Hematopoietic multipotent progenitor cell (in vitro differentiated cells): ENCODE measurements at regions not wholly inside any gene's neighbourhood (a gene's known extent, or its start where the extent isn't known, plus 50 kb on each side); places are given as distances from the start of the nearest gene placed in this dataset.

Experiments used
- DNase-seq, 3 donors: peaks; one replicate each; pipeline ENCODE4 v3.0.0-alpha.2; 2011 to 2015; ENCODE audit warnings: low read depth in 2 of 3, low spot score in 2 of 3

- DNase-seq = no peak
Observed at GRCh38 chr19:30149300-30149699, 207.3 kb downstream of the URI1 start.

DNA sequence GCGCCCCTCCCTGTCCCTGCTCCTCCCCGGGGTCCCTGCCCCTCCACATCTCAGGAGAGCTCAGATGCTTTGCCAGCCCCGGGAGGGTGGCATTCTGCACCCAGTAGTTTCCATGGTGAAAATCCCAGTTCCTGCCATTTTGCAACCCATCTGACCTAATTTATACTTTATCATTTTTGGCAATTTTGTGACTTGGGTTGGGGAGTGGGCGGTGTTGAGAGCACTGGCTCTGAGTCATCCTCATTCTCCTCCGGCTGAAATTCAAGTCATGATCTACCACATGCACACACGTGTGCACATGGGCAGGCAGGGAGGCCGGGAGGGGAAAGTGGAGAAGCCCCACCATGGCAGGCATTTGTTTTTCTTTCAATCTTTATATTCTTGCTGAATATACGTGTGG lies 208.6 kb downstream of the URI1 start:
- no peak for DNase-seq

DNA sequence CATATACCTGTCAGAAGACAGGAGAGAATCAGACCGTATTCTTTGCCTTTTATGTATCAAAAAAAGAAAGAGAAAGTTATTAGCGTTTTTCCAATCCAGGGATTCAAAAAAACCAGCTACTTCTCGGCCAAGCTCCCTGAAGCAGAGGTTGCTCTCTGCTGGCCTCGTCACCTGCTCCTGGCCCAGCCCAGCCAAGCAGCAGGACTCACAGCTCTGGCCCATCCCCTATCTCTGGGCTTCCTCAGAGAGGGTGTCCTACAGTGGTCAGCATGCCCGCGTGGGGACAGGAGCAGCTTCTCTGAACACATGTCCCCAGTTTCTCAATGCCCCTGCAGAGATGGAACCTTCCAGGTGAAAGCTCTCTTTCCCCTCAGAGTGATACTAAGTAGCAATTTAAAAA lies 209.0 kb downstream of the URI1 start:
- no peak for DNase-seq

DNA sequence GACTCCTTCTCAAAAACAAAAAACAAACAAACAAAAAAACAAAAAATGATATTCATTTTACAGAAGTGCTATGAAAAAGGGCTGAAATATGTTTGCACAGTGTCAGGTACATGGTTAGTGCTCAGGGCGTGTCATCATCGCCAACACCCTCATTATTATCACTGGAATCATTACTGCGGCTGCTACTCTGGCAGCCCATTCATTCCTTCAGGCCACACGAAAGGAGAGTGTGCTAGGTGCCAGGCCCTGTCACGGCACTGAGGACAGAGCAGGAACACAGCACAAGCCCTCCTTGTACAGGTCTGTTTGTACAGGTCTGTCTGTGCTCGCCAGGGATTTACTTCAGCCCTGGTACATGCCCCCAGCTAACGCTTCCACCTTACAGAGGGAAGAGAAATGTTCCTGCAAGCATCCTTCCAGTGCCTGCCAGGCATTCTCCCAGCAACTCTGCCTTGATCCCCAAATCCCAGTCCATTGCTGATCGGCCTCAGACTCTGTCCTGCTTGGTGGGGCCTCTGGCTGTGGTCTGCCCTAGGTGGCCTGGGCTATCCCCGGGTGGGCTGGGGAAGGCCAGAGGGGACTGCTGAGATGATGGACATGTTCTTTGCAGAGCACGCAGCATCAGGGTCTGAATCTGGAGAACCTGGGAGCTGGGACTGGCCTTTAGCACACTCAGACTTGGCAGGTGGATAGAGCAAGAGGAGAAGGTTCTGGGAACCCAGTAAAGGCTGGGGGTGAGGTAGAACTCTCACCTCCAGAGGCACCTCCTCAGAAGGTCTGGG lies 210.7 kb downstream of the URI1 start:
- no peak for DNase-seq

DNA sequence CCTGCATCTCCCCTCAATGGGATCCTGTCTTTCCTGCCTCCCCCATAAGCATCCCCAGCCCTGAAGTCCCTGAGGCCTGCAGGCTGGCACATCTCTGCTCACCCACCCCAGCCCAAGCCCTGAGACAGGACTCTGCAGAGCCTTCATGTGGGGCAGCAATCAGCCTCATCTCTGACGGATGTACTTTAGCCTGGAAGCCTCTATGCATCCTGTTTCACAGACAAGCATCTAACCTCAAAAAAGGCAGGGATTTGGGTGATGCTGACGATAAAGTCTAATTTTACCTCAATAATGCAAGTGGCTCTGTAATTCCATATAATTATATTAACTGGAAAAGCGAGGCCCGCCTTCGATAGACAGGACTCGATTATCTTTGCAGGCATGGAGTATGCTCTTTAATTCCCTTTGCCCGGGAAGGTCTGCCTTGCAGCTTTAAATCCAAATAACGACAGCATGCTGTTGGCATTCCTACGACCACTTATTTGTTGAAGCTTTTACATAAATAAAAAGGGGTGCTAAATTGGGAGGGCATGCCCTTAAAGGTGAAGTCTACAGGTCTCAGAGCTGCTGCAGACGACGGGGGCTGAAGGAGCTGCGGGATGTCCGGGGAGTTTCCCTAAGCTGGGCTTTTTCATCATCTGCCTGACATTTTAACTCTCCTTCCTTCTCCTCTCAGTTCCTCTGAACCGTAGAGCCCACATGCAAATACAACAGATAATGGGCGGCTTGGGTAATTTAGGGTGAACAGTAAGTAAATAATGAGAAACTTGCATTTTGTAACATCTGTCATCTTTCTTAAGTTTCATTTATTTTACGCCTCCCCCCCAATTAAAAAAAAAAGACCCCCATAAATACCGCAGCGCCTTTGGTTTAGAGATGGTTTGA lies 211.5 kb downstream of the URI1 start:
- DNase-seq = no peak

DNA sequence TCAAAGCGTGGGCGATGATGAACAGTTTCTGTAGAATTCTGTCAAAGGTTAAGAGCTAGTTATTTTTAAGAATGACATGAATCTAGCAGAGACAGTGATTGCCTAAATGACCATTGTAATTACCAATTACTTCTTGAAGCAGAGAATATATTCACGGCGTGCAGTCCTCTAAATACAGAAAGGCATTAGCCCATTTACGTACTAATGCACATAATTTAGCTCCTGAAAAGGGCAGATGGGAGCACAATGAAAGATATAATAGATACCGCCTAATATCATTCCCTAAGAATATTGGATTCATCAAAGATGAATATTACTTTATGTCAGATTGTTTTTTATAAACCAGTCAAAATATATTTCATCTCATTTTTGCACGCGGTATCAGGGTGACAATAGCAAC lies 212.4 kb downstream of the URI1 start:
- no peak for DNase-seq

GRCh38 chr19:30155381-30156200 lies 213.6 kb downstream of the URI1 start:
- no peak for DNase-seq

DNA sequence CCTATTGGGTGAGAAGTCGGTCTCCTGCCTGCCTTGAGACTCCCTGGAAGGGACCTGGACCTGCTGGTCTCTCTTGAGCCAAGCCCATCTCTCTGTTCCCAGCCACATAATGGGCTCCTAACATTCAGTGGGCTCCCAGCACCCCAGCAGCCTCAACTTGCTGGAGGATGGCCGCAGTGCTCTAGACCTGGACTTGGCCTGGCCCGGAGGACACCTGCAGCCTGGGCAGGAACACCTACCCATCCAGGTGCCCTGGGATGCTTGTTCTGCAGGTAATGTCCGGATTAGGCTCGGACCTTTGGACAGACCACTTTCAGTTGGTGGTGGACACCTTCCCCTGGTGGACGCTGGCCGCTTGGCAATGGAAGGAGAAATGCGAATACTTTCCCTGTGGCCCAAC lies 214.6 kb downstream of the URI1 start:
- DNase-seq = no peak

GRCh38 chr19:30158067-30158892 lies 213.9 kb upstream of the ZNF536 start:
- DNase-seq = no peak

- no peak for DNase-seq
Observed at GRCh38 chr19:30158893-30159245, 213.3 kb upstream of the ZNF536 start.

- DNase-seq = no peak
Observed at GRCh38 chr19:30159636-30160035, 212.5 kb upstream of the ZNF536 start.

- no peak for DNase-seq
Observed at GRCh38 chr19:30160426-30160825, 211.8 kb upstream of the ZNF536 start.

DNA sequence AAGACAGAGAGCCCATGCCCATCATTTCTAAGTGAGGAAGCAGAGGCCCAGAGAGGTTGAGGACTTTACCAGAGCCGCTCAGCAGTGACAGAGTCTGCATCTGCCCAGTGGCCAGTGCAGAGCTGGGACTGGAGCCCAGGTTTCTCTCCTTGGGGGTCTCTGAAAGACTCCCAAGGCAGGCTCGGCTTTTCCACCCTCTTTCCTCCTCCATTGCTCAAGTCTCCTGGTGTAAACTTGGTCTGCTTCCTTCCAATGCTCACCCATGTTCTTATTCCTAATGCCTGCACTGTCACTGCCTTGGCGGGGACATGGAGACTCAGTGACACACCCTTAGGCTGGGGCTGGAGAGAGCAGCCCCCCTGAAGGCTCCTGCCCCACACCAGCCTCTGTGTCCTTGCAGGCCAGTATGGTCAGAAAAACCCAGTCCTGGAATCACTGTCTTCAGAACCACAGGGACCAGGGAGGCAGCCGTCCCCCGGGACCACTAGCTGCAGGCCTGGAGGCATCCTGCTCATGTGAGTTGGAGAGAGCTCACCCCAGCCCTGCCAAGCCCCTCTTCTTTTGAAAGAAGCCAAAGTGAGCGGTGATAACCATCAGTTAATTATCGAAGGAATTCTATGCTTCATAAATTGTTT lies 211.0 kb upstream of the ZNF536 start:
- no peak for DNase-seq

DNA sequence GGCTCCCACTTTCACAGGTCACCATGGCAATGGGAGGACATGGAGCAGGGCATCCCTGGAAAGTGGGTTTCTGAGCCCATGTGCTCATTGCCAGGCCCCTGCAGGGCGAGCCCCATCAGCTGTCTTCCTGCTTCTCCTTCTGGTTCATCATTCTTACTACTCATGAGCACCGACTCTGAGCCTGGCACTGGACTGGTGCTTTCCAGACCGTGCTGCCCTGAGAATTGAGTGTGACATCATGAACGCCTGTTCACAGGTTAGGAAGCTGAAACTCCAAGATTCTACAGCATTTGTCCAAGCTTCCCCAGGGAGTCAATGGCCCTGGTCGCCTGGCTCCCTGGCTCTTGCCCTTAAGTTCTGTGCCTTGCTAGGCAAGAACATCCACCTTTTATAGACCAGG lies 210.4 kb upstream of the ZNF536 start:
- DNase-seq = no peak

GRCh38 chr19:30162718-30163117 lies 209.5 kb upstream of the ZNF536 start:
- no peak for DNase-seq

- DNase-seq = no peak
Observed at GRCh38 chr19:30163663-30164062, 208.5 kb upstream of the ZNF536 start.

DNA sequence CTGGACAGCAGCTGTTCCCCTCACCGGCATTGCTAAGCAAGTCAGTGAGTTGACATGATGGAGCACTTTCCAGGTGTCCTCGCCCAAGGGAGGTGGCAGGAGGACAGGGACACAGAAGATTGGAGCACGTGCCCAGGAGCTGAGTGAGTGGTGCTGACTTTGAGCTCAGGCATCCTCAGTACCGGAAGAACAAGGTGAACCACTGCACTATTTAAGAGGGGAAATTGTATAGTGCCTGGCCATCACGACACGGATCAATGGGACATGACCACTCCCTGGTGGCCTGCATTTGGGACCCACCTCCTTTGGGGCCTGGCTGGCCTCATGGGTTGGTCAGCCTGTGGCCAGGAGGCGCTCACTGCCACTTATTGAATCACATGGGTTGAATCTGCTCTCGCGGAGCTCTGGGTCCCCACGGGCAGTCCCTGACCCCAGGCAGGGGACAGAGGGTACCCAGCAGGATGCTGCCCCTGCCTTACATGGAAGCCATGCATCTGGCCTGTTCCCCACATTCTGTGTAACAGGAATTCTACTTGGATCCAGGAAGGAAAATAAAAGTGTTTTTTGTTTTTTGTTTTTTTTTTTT lies 206.9 kb upstream of the ZNF536 start:
- DNase-seq = no peak

DNA sequence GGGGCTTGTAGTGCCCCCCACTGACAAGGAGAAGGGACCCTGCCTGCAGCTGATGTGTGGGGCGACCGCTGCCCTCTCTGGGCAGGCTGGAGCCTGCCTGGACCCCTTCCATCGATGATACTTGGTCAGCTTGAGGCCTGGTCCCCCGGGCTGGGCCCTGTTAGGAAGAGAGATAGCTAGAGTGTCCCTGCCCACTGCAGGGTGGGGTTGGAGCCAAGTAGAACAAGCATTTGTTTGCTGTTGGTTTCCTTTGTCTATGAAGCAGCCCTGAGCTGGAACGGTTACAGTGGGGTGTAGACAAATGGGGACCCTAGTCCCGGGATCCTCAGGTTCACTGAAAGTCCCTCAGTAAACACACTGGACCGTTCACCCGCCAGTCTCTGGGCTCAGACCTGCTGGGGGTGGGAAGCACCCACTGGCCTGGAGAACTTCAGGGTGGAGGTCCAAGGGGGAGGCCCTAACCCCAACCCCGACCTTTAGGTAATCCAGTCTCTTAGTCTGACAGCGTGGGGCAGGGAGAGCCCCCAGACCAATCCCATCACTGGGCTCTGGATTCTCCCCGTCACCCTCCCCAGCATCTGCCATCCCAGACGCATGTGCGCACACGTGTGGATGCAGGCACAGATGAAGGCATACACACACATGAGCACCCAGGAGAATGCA lies 204.8 kb upstream of the ZNF536 start:
- DNase-seq = no peak
